ENCODE measurements at regions not wholly inside any gene's neighbourhood (a gene's known extent, or its start where the extent isn't known, plus 50 kb on each side); places are given as distances from the start of the nearest gene placed in this dataset.

DNA sequence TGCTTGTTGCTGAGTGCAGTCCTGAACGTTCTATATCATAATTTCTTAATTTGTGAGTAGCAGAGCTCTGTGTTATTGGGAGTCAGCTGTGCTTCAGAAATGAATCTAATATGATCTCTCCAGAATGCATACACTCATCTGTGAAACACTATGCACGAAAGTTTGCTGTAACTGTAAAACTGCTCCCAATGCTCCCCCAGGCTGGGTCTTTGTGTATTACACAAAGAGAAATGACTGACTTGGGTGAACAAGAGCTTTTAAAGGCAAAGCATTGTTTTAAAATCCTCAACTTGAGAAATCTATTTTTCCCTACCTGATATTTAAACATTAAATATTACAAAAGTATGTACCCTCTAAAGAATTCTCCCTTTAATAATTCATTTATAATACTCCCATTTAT, 636.7 kb upstream of the KIF2B start:
- TF ChIP-seq, protein P1, sequence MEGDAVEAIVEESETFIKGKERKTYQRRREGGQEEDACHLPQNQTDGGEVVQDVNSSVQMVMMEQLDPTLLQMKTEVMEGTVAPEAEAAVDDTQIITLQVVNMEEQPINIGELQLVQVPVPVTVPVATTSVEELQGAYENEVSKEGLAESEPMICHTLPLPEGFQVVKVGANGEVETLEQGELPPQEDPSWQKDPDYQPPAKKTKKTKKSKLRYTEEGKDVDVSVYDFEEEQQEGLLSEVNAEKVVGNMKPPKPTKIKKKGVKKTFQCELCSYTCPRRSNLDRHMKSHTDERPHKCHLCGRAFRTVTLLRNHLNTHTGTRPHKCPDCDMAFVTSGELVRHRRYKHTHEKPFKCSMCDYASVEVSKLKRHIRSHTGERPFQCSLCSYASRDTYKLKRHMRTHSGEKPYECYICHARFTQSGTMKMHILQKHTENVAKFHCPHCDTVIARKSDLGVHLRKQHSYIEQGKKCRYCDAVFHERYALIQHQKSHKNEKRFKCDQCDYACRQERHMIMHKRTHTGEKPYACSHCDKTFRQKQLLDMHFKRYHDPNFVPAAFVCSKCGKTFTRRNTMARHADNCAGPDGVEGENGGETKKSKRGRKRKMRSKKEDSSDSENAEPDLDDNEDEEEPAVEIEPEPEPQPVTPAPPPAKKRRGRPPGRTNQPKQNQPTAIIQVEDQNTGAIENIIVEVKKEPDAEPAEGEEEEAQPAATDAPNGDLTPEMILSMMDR (IDR thresholded peaks at IDR 0.05), result no peak
- TF ChIP-seq POLR2A (IDR thresholded peaks at IDR 0.05), result no peak
